ENCODE measurements at regions not wholly inside any gene's neighbourhood (a gene's known extent, or its start where the extent isn't known, plus 50 kb on each side); places are given as distances from the start of the nearest gene placed in this dataset.

DNA sequence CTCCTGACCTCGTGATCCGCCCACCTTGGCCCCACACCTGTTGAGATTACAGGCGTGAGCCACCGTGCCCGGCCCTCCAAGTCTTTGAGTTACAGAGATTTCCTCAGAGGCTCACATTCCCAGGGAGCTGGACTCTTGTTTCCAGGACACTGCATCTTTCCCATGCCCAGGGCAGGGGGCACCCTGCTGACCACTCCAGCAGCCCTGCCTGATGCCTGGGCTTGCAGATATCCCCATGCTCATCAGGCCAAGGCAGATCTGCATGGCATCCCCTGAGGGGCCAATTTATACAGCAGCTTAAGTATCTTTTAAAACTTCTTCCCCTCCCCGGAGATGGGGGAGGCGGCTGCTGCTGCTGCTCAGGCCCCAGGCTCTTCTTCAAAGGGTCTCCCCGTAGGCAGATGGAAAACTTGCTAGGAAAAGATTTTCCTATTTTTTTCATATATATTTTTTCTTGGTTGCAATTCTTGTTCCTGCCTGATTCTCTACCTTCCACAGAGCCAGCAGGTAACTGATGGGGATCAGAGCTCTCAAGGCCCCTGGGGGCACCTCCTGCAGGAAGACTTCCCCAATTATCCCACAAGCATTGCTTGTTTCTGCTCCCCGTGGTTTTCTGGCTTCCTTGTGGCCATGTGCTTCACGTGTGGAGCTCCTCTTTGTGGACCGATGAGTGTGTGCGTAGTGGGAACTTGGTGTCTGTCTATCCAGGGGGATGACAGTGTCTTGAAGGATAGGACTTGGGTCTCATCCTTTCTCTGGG is 102.2 kb upstream of the SDK2 start:
- in situ Hi-C loops (cut with MboI; ENCODE audit: low pct_unique_long_range_greater_than_20kb, low sequenced_read_pairs, unreplicated experiment), result no loop called here
- DNase-seq (ENCODE audit: low spot score), result no peak
- TF ChIP-seq, protein P1, sequence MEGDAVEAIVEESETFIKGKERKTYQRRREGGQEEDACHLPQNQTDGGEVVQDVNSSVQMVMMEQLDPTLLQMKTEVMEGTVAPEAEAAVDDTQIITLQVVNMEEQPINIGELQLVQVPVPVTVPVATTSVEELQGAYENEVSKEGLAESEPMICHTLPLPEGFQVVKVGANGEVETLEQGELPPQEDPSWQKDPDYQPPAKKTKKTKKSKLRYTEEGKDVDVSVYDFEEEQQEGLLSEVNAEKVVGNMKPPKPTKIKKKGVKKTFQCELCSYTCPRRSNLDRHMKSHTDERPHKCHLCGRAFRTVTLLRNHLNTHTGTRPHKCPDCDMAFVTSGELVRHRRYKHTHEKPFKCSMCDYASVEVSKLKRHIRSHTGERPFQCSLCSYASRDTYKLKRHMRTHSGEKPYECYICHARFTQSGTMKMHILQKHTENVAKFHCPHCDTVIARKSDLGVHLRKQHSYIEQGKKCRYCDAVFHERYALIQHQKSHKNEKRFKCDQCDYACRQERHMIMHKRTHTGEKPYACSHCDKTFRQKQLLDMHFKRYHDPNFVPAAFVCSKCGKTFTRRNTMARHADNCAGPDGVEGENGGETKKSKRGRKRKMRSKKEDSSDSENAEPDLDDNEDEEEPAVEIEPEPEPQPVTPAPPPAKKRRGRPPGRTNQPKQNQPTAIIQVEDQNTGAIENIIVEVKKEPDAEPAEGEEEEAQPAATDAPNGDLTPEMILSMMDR (IDR thresholded peaks at IDR 0.05; ENCODE audit: extremely low read depth, insufficient read depth, missing control alignments), result no peak

GRCh38 chr17:73747221-73748002 is 103.2 kb upstream of the SDK2 start:
- TF ChIP-seq, protein P1 (IDR thresholded peaks at IDR 0.05; ENCODE audit: extremely low read depth, insufficient read depth, missing control alignments), result no peak
- no peak for DNase-seq (ENCODE audit: low spot score)
- in situ Hi-C loops (cut with MboI; ENCODE audit: low pct_unique_long_range_greater_than_20kb, low sequenced_read_pairs, unreplicated experiment), result no loop called here

- in situ Hi-C loops (cut with MboI; ENCODE audit: low pct_unique_long_range_greater_than_20kb, low sequenced_read_pairs, unreplicated experiment), result no loop called here
- no peak for DNase-seq (ENCODE audit: low spot score)
- TF ChIP-seq, protein P1 (IDR thresholded peaks at IDR 0.05; ENCODE audit: extremely low read depth, insufficient read depth, missing control alignments), result no peak
Measured at GRCh38 chr17:73748508-73748907, 104.3 kb upstream of the SDK2 start.

DNA sequence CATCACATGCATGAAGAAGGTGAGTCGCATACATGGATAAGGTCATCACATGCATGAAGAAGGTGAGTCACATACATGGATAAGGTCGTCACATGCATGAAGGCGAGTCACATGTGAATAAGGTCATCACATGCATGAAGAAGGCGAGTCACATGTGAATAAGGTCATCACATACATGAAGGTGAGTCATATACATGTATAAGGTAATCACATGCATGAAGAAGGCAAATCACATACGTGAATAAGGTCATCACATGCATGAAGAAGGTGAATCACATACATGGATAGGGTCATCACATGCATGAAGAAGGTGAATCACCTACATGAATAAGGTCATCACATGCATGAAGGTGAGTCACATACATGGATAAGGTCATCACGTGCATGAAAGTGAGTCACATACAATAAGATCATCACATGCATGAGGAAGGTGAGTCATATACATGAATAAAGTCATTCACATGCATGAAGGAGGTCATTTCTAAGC is 105.1 kb upstream of the SDK2 start:
- no peak for DNase-seq (ENCODE audit: low spot score)
- TF ChIP-seq, protein P1 (IDR thresholded peaks at IDR 0.05; ENCODE audit: extremely low read depth, insufficient read depth, missing control alignments), result no peak
- in situ Hi-C loops (cut with MboI; ENCODE audit: low pct_unique_long_range_greater_than_20kb, low sequenced_read_pairs, unreplicated experiment), result no loop called here

DNA sequence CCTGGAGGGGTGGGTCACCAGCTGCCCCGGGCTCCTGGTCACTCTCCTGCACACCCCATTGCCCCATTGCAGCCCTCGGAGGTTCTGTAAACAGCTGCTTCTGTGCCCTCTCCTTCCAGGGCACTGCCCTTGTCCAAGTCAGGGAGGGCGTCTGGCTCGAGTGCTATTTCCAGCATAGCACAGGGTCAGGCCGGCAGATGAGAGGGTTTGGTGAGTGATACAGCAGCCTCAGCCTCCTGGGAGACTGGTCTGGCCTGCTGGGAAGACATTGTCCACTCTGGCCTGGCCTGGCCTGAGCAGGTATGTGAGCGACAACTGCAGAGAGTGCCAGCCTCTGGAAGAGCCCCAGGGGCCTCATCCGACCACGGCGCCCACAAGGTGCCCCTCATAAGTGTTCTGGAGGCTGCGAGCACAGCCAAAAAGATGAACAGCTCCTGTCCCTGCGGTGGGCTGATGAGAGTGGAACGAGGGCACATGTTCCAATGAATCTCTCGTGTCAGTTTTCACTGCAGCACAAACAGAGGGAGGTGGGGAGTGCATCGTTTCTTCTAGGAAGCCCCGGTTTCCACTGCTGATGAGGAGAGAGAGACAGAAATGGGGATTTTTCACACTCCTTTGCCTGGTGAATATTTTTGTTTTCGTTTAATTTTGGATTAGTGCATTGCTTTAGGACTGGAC is 105.8 kb upstream of the SDK2 start:
- TF ChIP-seq, protein P1 (IDR thresholded peaks at IDR 0.05; ENCODE audit: extremely low read depth, insufficient read depth, missing control alignments), result no peak
- DNase-seq (ENCODE audit: low spot score), result no peak
- in situ Hi-C loops (cut with MboI; ENCODE audit: low pct_unique_long_range_greater_than_20kb, low sequenced_read_pairs, unreplicated experiment), result no loop called here

GRCh38 chr17:73750975-73751374 is 106.7 kb upstream of the SDK2 start:
- in situ Hi-C loops (cut with MboI; ENCODE audit: low pct_unique_long_range_greater_than_20kb, low sequenced_read_pairs, unreplicated experiment), result no loop called here
- TF ChIP-seq, protein P1 (IDR thresholded peaks at IDR 0.05; ENCODE audit: extremely low read depth, insufficient read depth, missing control alignments), result no peak
- no peak for DNase-seq (ENCODE audit: low spot score)

All from GM13977 (cell line).